ENCODE measurements at regions not wholly inside any gene's neighbourhood (a gene's known extent, or its start where the extent isn't known, plus 50 kb on each side); places are given as distances from the start of the nearest gene placed in this dataset.
"Not testable (repeated sequence)": the region's sequence is repeated elsewhere in the genome, so short reads cannot be mapped to it uniquely, and the experiment has no call there.

DNA sequence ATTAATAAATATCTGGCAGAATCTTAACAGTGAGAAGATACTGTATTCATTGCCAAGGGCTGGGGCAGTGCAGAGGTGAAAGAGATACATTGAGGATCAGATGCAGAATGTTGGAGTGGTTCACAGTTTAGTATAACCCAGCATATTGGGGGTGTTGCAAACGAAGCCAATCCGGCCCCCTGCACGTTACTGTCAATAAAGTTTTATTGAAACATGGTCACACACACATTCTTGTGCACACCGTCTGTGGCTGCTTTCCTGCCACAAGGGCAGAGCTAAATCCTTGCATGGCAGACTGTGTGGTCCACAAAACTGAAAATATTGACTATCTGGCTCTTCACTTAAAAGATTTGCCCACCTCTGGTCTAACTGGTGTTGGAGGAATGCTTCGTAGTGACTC lies 119.7 kb downstream of the SHOX start:
- no peak for DNase-seq (ENCODE audit: low read depth in 2 of 2)

DNA sequence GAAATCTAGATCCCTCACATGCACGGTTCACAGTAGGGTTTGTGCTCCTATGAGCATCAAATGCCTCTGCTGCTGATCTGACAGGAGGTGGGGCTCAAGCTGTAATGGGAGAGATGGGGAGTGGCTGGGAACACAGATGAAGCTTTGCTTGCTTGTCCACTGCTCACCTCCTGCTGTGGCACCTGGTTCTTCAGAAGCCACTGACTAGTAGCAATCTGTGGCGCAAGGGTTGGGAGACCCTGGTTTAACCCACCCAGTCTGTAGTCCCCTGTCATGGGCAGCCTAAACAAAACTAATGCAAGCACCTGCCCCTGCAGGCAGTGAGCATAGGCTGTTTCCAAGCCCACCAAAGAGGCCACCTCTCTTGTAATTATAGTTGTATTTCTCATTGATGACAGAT lies 116.6 kb downstream of the SHOX start:
- no peak for DNase-seq (ENCODE audit: low read depth in 2 of 2)

- DNase-seq (ENCODE audit: low read depth in 2 of 2), result no peak
Measured at GRCh38 chrX:739611-740010, 109.0 kb downstream of the SHOX start.

DNA sequence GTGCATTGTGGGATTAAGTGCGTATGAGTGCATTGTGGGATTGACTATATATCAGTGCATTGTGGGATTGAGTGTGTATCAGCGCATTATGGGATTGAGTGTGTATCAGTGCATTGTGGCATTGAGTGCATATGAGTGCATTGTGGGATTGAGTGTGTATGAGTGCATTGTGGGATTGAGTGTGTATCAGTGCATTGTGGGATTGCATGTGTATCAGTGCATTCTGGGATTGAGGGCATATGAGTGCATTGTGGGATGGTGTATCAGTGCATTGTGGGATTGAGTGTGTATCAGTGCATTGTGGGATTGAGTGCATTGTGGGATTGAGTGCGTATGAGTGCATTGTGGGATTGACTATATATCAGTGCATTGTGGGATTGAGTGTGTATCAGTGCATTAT lies 106.4 kb downstream of the SHOX start:
- DNase-seq (ENCODE audit: low read depth in 2 of 2), result not testable (repeated sequence)

GRCh38 chrX:734362-734761 lies 103.8 kb downstream of the SHOX start:
- no peak for DNase-seq (ENCODE audit: low read depth in 2 of 2)

DNA sequence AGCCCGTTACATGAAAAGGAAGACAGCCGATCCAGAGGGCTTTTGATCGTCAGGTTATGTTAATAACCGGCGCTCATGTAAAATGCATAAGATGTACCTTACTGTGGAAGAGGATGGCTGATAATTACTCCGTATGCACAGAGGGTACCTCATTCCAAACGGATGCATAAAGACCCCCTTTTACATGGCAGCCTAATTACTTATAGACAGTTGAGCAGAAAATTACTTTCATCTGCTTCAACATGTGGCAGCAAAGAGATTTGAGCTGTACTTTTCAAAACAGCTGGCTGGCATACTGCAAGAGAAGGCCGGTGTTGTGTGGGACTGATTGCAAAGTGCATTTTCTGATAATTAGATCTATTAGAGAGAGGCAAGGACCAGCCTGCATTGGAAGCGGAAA lies 103.4 kb downstream of the SHOX start:
- DNase-seq (ENCODE audit: low read depth in 2 of 2), result no peak

DNA sequence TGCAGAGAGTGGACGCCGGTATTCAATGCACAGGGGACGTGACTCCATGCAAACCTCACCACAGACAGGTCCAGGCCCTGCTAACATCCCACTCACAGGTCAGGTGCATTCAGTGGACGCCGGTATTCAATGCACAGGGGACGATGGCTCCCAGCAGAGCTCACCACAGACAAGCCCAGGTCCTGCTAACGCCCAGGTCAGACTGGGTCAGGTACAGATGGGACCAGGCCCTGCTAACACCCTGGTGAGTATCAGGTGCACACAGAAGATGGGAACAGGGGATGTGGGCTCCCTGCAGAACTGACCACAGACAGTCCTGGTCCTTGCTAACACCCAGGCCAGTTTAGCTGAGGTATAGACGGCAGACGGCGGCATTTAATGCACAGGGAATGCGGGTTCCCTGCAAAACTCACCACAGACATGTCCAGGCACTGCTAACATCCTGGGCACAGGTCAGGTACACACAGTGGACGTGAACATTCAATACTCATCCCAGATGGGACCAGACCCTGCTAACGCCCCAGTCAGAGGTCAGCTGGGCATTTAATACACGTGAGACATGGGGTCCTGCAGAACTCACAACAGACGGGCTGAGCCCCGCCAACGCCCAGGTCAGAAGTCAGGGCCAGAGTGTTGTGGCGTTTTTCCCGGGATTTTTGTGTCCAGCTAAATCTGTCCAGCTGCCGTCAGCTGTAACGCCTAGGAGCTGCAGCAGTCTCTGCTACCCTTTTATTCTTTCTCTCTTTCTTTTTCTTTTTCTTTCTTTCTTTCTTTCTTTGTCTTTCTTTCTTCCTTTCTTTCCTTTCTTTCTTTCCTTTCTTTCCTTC lies 99.2 kb downstream of the SHOX start:
- no peak for DNase-seq (ENCODE audit: low read depth in 2 of 2)

DNA sequence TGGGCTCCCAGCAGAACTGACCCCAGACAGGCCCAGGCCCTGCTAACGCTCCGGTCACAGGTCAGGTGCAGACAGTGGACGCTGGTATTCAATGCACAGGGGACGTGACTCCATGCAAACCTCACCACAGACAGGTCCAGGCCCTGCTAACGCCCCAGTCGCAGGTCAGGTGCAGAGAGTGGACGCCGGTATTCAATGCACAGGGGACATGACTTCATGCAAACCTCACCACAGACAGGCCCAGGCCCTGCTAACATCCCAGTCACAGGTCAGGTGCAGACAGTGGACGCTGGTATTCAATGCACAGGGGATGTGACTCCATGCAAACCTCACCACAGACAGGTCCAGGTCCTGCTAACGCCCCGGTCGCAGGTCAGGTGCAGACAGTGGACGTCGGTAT lies 98.5 kb downstream of the SHOX start:
- DNase-seq (ENCODE audit: low read depth in 2 of 2), result not testable (repeated sequence)

DNA sequence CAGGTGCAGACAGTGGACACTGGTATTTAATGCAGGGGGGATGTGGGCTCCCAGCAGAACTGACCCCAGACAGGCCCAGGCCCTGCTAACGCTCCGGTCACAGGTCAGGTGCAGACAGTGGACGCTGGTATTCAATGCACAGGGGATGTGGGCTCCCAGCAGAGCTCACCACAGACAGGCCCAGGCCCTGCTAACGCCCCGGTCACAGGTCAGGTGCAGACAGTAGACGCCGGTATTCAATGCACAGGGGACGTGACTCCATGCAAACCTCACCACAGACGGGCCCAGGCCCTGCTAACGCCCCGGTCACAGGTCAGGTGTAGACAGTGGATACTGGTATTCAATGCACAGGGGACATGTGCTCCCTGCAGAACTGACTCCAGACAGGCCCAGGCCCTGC lies 98.0 kb downstream of the SHOX start:
- DNase-seq (ENCODE audit: low read depth in 2 of 2), result not testable (repeated sequence)

DNA sequence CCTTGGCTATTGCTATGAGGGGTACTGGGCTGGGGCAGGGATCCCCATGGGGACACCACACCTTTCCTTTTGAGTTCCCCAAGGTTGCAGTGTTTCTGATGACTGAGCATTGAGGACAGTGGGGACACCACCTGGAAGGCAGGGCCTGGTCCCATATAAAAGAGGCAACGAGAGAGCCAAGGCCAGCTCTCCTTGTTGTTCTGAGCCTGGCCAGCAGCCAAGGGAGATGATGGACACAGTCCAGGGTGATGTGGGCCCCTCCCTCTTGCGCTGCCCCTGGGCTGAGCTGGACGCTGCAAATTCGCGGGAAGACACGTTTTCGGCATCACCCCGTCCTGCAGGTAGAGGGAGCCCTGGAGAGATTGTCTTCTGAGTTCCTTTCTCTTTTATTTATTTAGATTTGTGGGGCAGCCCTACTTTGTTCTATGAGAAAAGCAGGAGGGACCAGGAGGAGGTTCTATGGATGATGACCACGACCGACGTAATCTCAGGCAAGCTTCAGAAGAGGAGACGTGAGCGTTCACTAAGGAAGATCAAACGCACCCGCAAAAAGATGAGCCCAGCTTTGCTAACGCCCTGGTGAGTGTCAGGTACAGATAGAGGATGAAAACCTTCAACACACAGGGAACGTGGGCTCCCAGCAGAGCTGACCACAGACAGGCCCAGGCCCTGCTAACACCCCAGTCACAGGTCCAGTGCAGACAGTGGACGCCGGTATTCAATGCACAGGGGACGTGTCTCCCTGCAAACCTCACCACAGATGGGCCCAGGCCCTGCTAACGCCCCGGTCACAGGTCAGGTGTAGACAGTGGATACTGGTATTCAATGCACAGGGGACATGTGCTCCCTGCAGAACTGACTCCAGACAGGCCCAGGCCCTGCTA lies 97.4 kb downstream of the SHOX start:
- no peak for DNase-seq (ENCODE audit: low read depth in 2 of 2)

DNA sequence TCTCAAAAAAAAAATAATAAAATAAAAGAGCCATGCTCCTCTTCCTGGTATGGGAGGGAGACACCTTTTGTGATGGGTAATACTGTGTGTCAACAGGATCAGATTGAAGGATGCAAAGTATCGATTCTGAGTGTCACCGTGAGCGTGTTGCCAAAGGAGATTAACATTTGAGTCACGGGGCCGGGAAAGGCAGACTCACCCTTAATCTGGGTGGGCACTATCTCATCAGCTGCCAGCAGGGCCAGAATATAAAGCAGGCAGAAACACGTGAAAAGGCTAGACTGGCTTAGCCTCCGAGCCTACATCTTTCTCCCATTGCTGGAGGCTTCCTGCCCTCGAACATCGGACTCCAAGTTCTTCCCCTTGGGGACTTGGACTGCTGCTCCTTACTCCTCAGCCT lies 95.4 kb downstream of the SHOX start:
- no peak for DNase-seq (ENCODE audit: low read depth in 2 of 2)

GRCh38 chrX:724256-724655 lies 93.7 kb downstream of the SHOX start:
- no peak for DNase-seq (ENCODE audit: low read depth in 2 of 2)

GRCh38 chrX:723781-724180 lies 93.2 kb downstream of the SHOX start:
- DNase-seq (ENCODE audit: low read depth in 2 of 2), result no peak

DNA sequence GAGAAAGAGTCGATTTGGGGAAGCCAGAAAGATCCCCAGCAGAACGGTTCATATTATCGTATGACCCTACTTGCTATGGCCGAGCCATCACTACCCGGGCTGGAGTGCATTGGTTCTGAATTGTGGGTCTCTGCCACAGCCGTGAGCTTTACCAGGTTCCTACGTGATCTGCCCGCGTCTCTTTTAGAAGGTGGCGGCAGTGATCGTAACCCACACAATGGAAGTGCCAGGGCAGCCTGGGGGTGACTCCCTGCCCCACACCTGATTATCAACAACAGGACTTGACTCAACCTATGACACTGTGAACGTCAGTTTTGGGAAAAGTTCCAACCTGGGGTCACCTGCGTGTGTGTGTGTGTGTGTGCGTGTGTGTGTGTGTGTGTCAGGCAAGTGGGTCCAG lies 90.8 kb downstream of the SHOX start:
- no peak for DNase-seq (ENCODE audit: low read depth in 2 of 2)

- no peak for DNase-seq (ENCODE audit: low read depth in 2 of 2)
Measured at GRCh38 chrX:720825-721224, 90.2 kb downstream of the SHOX start.

DNA sequence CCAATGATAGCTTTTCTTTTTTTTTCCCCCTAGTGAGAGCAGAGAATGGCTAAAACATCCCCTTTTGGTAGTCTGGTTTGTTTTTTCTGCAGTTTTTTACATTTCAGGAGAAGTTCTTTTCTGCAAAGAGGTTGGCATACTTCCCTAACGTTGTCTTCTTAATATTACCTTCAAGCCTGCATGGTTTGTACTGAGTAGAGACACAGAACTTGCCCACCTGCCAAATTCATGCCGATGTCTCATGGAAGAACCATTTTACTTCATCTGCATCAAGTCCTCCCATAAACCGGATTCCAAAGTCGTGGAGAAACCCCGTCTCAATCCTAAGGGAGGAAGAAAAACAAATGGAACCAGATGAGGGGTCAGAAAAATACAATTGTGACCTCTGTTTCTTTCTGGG lies 89.7 kb downstream of the SHOX start:
- no peak for DNase-seq (ENCODE audit: low read depth in 2 of 2)

- no peak for DNase-seq (ENCODE audit: low read depth in 2 of 2)
Measured at GRCh38 chrX:716136-716535, 85.5 kb downstream of the SHOX start.

GRCh38 chrX:714131-714530 lies 83.5 kb downstream of the SHOX start:
- no peak for DNase-seq (ENCODE audit: low read depth in 2 of 2)

Measured in stimulated activated CD8-positive, alpha-beta memory T cell treated with anti-CD3 and anti-CD28 coated beads, Interleukin-7, amount 100 ng/mL, for 1 hour (primary cell).